ENCODE measurements at regions not wholly inside any gene's neighbourhood (a gene's known extent, or its start where the extent isn't known, plus 50 kb on each side); places are given as distances from the start of the nearest gene placed in this dataset.

- FAIRE-seq: no peak
- Histone ChIP-seq H3K36me3 (ENCODE audit: control insufficient read depth in 2 of 3, insufficient read depth in 3 of 3, low read length in 3 of 3) (no peaks in the 10 kb centered on the region), H3K27ac (ENCODE audit: low read depth in 2 of 2, low read length in 2 of 2) (peak overlapping the region; percentile 29 to 59), H3K4me3 (ENCODE audit: low read length in 3 of 3) (peak overlapping the region; percentile 51 to 78 (median 74)), H3K9me3 (ENCODE audit: control insufficient read depth in 2 of 3, insufficient read depth in 1 of 3, low read length in 3 of 3) (no peaks in the 10 kb centered on the region), H3K9ac (ENCODE audit: low read length in 3 of 3) (peak overlapping the region; percentile 5 to 54 (median 52)), H3K4me1 (ENCODE audit: control insufficient read depth in 2 of 3, insufficient read depth in 2 of 3, low read depth in 1 of 3, low read length in 3 of 3) (peaks cover 0 to 8% (median 4%) of the 10 kb centered on the region in 3 donors), H3K27me3 (ENCODE audit: control insufficient read depth, insufficient read depth, low read length) (no peaks in the 10 kb centered on the region)
- peak; percentile 26 for TF ChIP-seq CTCF (IDR thresholded peaks at IDR 0.05; ENCODE audit: borderline replicate concordance, extremely low read depth, insufficient read depth)
- DNase-seq: peak in 4 of 5 donors; percentile 64 to 89 (median 82)
- intact Hi-C loops (cut with DNase I): no loop called here
These were observed 116.6 kb upstream of the HIVEP3 start for GRCh38 chr1:42035205-42035829.

- peak overlapping the region in 1 of 3 donors; percentile 52 for H3K9ac ChIP-seq (ENCODE audit: low read length in 3 of 3)
- DNase-seq: no peak
- no peak for FAIRE-seq
- H3K4me1 ChIP-seq (ENCODE audit: control insufficient read depth in 2 of 3, insufficient read depth in 2 of 3, low read depth in 1 of 3, low read length in 3 of 3): peaks cover 0 to 8% (median 4%) of the 10 kb centered on the region in 3 donors
- no peak overlapping the region for H3K27ac ChIP-seq (ENCODE audit: low read depth in 2 of 2, low read length in 2 of 2)
- TF ChIP-seq CTCF (IDR thresholded peaks at IDR 0.05; ENCODE audit: borderline replicate concordance, extremely low read depth, insufficient read depth): no peak
- H3K9me3 ChIP-seq (ENCODE audit: control insufficient read depth in 2 of 3, insufficient read depth in 1 of 3, low read length in 3 of 3): no peaks in the 10 kb centered on the region
- intact Hi-C loops (cut with DNase I): no loop called here
- H3K4me3 ChIP-seq (ENCODE audit: low read length in 3 of 3): peak overlapping the region in 1 of 3 donors; percentile 74
- H3K27me3 ChIP-seq (ENCODE audit: control insufficient read depth, insufficient read depth, low read length): no peaks in the 10 kb centered on the region
- H3K36me3 ChIP-seq (ENCODE audit: control insufficient read depth in 2 of 3, insufficient read depth in 3 of 3, low read length in 3 of 3): no peaks in the 10 kb centered on the region
These were observed 115.7 kb upstream of the HIVEP3 start for GRCh38 chr1:42034426-42034825.

GRCh38 chr1:42033629-42034028 lies 114.9 kb upstream of the HIVEP3 start:
- FAIRE-seq: no peak
- intact Hi-C loops (cut with DNase I): no loop called here
- Histone ChIP-seq H3K9me3 (ENCODE audit: control insufficient read depth in 2 of 3, insufficient read depth in 1 of 3, low read length in 3 of 3) (no peaks in the 10 kb centered on the region), H3K4me1 (ENCODE audit: control insufficient read depth in 2 of 3, insufficient read depth in 2 of 3, low read depth in 1 of 3, low read length in 3 of 3) (peaks cover 0 to 8% (median 4%) of the 10 kb centered on the region in 3 donors), H3K27me3 (ENCODE audit: control insufficient read depth, insufficient read depth, low read length) (no peaks in the 10 kb centered on the region), H3K27ac (ENCODE audit: low read depth in 2 of 2, low read length in 2 of 2) (no peak overlapping the region), H3K4me3 (ENCODE audit: low read length in 3 of 3) (no peak overlapping the region), H3K9ac (ENCODE audit: low read length in 3 of 3) (no peak overlapping the region), H3K36me3 (ENCODE audit: control insufficient read depth in 2 of 3, insufficient read depth in 3 of 3, low read length in 3 of 3) (no peaks in the 10 kb centered on the region)
- no peak for TF ChIP-seq CTCF (IDR thresholded peaks at IDR 0.05; ENCODE audit: borderline replicate concordance, extremely low read depth, insufficient read depth)
- no peak for DNase-seq

Data from kidney (tissue), 13 donors.